HFFc6 (cell line): ENCODE measurements at regions not wholly inside any gene's neighbourhood (a gene's known extent, or its start where the extent isn't known, plus 50 kb on each side); places are given as distances from the start of the nearest gene placed in this dataset.

Experiments
- DNase-seq: peaks from one replicate; pipeline ENCODE4 v3.0.0-alpha.2; 2018
- H3K27ac Mint-ChIP-seq: 2 replicates; pipeline ENCODE4 v1.8.0; 2020; ENCODE audit warnings: mild to moderate bottlenecking, mixed read lengths
- H3K27me3 Mint-ChIP-seq: 2 replicates; pipeline ENCODE4 v1.8.0; 2021; ENCODE audit warnings: mild to moderate bottlenecking, moderate library complexity, mixed read lengths; ENCODE audit not compliant: insufficient read depth
- H3K36me3 Mint-ChIP-seq: 2 replicates; pipeline ENCODE4 v1.8.0; 2021; ENCODE audit warnings: low read depth, mixed read lengths
- H3K4me1 Mint-ChIP-seq: 2 replicates; pipeline ENCODE4 v1.8.0; 2020; ENCODE audit warnings: low read depth, mixed read lengths
- H3K4me3 Mint-ChIP-seq: 2 replicates; pipeline ENCODE4 v1.8.0; 2020; ENCODE audit warnings: mild to moderate bottlenecking, moderate library complexity, mixed read lengths
- H3K9me3 Mint-ChIP-seq: 2 replicates; pipeline ENCODE4 v1.8.0; 2020; ENCODE audit warnings: mild to moderate bottlenecking, mixed read lengths
- TF ChIP-seq, protein P1 (sequence below): fragments of 200-600 bp; sonication (generic); IDR thresholded peaks from 2 replicates; pipeline ENCODE4 v1.5.0; 2021; ENCODE audit warnings: antibody characterized with exemption, mild to moderate bottlenecking

DNA sequence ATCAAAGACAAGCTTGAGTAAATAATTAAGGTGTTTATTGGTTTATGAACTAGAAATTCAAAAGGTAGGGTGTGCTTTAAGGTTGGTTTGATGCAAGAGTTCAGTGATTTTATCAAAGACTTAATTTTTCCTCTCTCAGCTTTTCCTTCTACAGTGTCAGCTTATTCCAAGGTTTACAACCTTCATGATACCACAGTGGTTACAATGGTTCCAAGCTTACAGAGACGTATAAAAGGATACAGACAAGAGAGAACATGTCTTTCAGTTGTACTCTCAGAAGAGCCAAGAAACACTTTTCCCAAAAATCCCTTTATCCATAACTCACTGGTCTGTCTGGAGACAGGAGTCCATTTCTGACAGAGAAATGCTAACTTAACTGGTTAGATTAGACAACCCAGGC, 93.5 kb upstream of the LOC128125822 start:
- H3K4me1 Mint-ChIP-seq, result no peaks in the 10 kb centered on the region
- no peak overlapping the region for H3K4me3 Mint-ChIP-seq
- TF ChIP-seq, protein P1, sequence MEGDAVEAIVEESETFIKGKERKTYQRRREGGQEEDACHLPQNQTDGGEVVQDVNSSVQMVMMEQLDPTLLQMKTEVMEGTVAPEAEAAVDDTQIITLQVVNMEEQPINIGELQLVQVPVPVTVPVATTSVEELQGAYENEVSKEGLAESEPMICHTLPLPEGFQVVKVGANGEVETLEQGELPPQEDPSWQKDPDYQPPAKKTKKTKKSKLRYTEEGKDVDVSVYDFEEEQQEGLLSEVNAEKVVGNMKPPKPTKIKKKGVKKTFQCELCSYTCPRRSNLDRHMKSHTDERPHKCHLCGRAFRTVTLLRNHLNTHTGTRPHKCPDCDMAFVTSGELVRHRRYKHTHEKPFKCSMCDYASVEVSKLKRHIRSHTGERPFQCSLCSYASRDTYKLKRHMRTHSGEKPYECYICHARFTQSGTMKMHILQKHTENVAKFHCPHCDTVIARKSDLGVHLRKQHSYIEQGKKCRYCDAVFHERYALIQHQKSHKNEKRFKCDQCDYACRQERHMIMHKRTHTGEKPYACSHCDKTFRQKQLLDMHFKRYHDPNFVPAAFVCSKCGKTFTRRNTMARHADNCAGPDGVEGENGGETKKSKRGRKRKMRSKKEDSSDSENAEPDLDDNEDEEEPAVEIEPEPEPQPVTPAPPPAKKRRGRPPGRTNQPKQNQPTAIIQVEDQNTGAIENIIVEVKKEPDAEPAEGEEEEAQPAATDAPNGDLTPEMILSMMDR, result no peak
- no peaks in the 10 kb centered on the region for H3K36me3 Mint-ChIP-seq
- H3K27ac Mint-ChIP-seq, result no peak overlapping the region
- no peak for DNase-seq
- peaks cover 11% of the 10 kb centered on the region for H3K27me3 Mint-ChIP-seq
- no peaks in the 10 kb centered on the region for H3K9me3 Mint-ChIP-seq

- DNase-seq, result no peak
- TF ChIP-seq, protein P1, result no peak
- H3K27me3 Mint-ChIP-seq, result peaks cover 8% of the 10 kb centered on the region; the same call in 1 of the 2 replicates
- no peak overlapping the region for H3K27ac Mint-ChIP-seq
- H3K9me3 Mint-ChIP-seq, result no peaks in the 10 kb centered on the region
- H3K4me3 Mint-ChIP-seq, result no peak overlapping the region
- H3K4me1 Mint-ChIP-seq, result no peaks in the 10 kb centered on the region
- no peaks in the 10 kb centered on the region for H3K36me3 Mint-ChIP-seq
Observed at GRCh38 chr6:63486196-63486595, 86.1 kb upstream of the LOC128125822 start.

- Mint-ChIP-seq H3K4me3 (no peak overlapping the region), H3K4me1 (no peaks in the 10 kb centered on the region), H3K9me3 (no peaks in the 10 kb centered on the region), H3K36me3 (no peaks in the 10 kb centered on the region), H3K27ac (no peak overlapping the region), H3K27me3 (peaks cover 8% of the 10 kb centered on the region; the same call in 1 of the 2 replicates)
- TF ChIP-seq, protein P1, result no peak
- no peak for DNase-seq
Observed at GRCh38 chr6:63487103-63487813, 85.0 kb upstream of the LOC128125822 start.

DNA sequence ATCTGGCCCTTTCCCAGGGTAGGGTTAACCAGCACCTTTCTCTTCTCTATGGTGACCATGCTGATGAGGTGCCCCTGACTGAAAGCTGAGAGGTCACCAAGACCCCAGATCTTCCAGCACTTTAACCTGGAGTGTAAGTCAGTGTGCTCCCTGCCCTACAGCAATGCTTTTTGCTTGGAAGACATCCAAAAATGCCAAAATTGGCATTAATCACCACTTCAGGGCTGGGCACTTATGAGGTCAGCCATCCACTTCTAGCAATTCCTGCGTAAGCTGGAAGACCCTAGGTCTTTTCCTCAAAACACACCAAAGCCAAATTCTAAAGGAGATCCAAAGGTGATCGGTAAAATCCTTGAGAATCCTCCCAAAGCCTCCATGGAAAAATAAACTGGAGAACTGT, 81.2 kb upstream of the LOC128125822 start:
- TF ChIP-seq, protein P1, result no peak
- peaks cover 4% of the 10 kb centered on the region for H3K27me3 Mint-ChIP-seq
- no peak overlapping the region for H3K4me3 Mint-ChIP-seq
- H3K36me3 Mint-ChIP-seq, result no peaks in the 10 kb centered on the region
- no peaks in the 10 kb centered on the region for H3K9me3 Mint-ChIP-seq
- no peak overlapping the region for H3K27ac Mint-ChIP-seq
- DNase-seq, result no peak
- H3K4me1 Mint-ChIP-seq, result no peaks in the 10 kb centered on the region

DNA sequence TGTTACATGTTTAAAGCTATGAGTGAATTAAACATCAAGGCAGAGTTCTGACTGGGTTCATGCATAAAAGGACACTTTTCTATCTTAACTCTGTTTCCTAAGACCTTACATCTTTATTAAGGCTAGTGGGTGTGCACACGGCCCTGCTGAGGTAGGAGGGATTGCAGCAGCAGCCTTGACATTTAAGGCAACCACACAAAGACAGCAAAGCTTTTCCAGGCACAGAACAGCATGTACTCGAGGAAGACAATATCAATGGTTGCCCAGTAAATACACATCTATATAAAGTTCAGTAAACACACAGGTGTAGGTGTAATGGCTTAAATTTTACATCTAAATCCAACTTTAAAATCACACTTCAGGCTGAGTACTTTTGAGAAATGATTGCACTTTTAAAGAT, 79.8 kb upstream of the LOC128125822 start:
- H3K27me3 Mint-ChIP-seq, result peaks cover 6% of the 10 kb centered on the region

More for the DNA sequence above, 79.8 kb upstream of the LOC128125822 start:
- no peaks in the 10 kb centered on the region for H3K9me3 Mint-ChIP-seq
- H3K4me1 Mint-ChIP-seq, result no peaks in the 10 kb centered on the region
- TF ChIP-seq, protein P1, result no peak
- DNase-seq, result no peak
- no peak overlapping the region for H3K27ac Mint-ChIP-seq
- no peak overlapping the region for H3K4me3 Mint-ChIP-seq
- no peaks in the 10 kb centered on the region for H3K36me3 Mint-ChIP-seq
